HepG2 (cell line): ENCODE measurements at regions not wholly inside any gene's neighbourhood (a gene's known extent, or its start where the extent isn't known, plus 50 kb on each side); places are given as distances from the start of the nearest gene placed in this dataset.

ENCODE experiments used
- ATF7 ChIP-seq, 2 experiments: fragments of 450-650 bp in 1 of 2; sonication (generic) in 1 of 2; formaldehyde crosslinking in 1 of 2; IDR thresholded peaks; 2 replicates each; pipeline versions ENCODE4 v1.4.0 to v1.6.1; 2016 to 2020; ENCODE audit warnings: antibody characterized with exemption in 1 of 2, mild to moderate bottlenecking in 1 of 2, missing genetic modification reagents in 1 of 2
- BORCS8-MEF2B ChIP-seq: sonication (generic); formaldehyde crosslinking; IDR thresholded peaks from 2 replicates; pipeline ENCODE4 v1.8.0; 2022; ENCODE audit warnings: mild to moderate bottlenecking, missing genetic modification reagents
- CBFB ChIP-seq: sonication (generic); formaldehyde crosslinking; IDR thresholded peaks from 2 replicates; pipeline ENCODE4 v1.4.0; 2020; ENCODE audit warnings: missing genetic modification reagents
- CBX5 ChIP-seq: sonication (generic); formaldehyde crosslinking; IDR thresholded peaks from 2 replicates; pipeline ENCODE4 v1.4.0; 2020; ENCODE audit warnings: missing genetic modification reagents, borderline replicate concordance
- DMTF1 ChIP-seq: sonication (generic); formaldehyde crosslinking; IDR thresholded peaks from 2 replicates; pipeline ENCODE4 v1.4.0; 2020; ENCODE audit warnings: mild to moderate bottlenecking, missing genetic modification reagents
- GTF3A ChIP-seq: sonication (generic); formaldehyde crosslinking; conservative IDR thresholded peaks from 2 replicates; pipeline ENCODE4 v1.4.0; 2020; ENCODE audit warnings: mild to moderate bottlenecking, missing genetic modification reagents
- JARID2 ChIP-seq: sonication (generic); formaldehyde crosslinking; IDR thresholded peaks from 2 replicates; pipeline ENCODE4 v1.8.1; 2023; ENCODE audit warnings: missing genetic modification reagents, inconsistent platforms; ENCODE audit not compliant: insufficient replicate concordance
- MED8 ChIP-seq: sonication (generic); formaldehyde crosslinking; IDR thresholded peaks from 2 replicates; pipeline ENCODE4 v1.8.1; 2023; ENCODE audit warnings: mild to moderate bottlenecking, missing genetic modification reagents; ENCODE audit not compliant: insufficient replicate concordance
- MTF1 ChIP-seq: sonication (generic); formaldehyde crosslinking; IDR thresholded peaks from 2 replicates; pipeline ENCODE4 v1.5.0; 2020; ENCODE audit warnings: missing genetic modification reagents
- MYPOP ChIP-seq: sonication (generic); formaldehyde crosslinking; IDR thresholded peaks from 2 replicates; pipeline ENCODE4 v1.8.1; 2023; ENCODE audit warnings: mild to moderate bottlenecking, moderate library complexity, missing genetic modification reagents
- NPAS2 ChIP-seq: sonication (generic); formaldehyde crosslinking; IDR thresholded peaks from 2 replicates; pipeline ENCODE4 v1.8.0; 2022; ENCODE audit warnings: mild to moderate bottlenecking, missing genetic modification reagents, borderline replicate concordance
- NR2F1 ChIP-seq, 2 experiments: fragments of 450-650 bp in 1 of 2; formaldehyde crosslinking in 1 of 2; IDR thresholded peaks; 2 replicates each; pipeline versions ENCODE4 v1.5.0 to v1.6.1; 2016 to 2020; ENCODE audit warnings: mild to moderate bottlenecking in 1 of 2, missing compliant biosample characterization in 1 of 2, missing genetic modification reagents in 1 of 2, moderate library complexity in 1 of 2
- TEAD2 ChIP-seq: sonication (generic); formaldehyde crosslinking; IDR thresholded peaks from 2 replicates; pipeline ENCODE4 v1.9.0; 2021; ENCODE audit warnings: missing genetic modification reagents
- ZNF17 ChIP-seq: sonication (generic); formaldehyde crosslinking; IDR thresholded peaks from 2 replicates; pipeline ENCODE4 v1.5.0; 2020; ENCODE audit warnings: mild to moderate bottlenecking, missing genetic modification reagents
- ZNF558 ChIP-seq: sonication (generic); formaldehyde crosslinking; IDR thresholded peaks from 2 replicates; pipeline ENCODE4 v1.9.0; 2022; ENCODE audit warnings: mild to moderate bottlenecking, missing genetic modification reagents, borderline replicate concordance
- ZNF619 ChIP-seq: sonication (generic); formaldehyde crosslinking; IDR thresholded peaks from 2 replicates; pipeline ENCODE4 v1.4.0; 2020; ENCODE audit warnings: mild to moderate bottlenecking, missing genetic modification reagents
- ZNF646 ChIP-seq: sonication (generic); formaldehyde crosslinking; IDR thresholded peaks from 2 replicates; pipeline ENCODE4 v1.9.0; 2021; ENCODE audit warnings: mild to moderate bottlenecking, missing genetic modification reagents
- TF ChIP-seq, protein P1 (sequence below): sonication (generic); formaldehyde crosslinking; IDR thresholded peaks from 2 replicates; pipeline ENCODE4 v1.5.0; 2020; ENCODE audit warnings: mild to moderate bottlenecking, missing genetic modification reagents

GRCh38 chr6:26158076-26158580, 70.9 kb downstream of the HFE start (continued):
- TF ChIP-seq, protein P1, sequence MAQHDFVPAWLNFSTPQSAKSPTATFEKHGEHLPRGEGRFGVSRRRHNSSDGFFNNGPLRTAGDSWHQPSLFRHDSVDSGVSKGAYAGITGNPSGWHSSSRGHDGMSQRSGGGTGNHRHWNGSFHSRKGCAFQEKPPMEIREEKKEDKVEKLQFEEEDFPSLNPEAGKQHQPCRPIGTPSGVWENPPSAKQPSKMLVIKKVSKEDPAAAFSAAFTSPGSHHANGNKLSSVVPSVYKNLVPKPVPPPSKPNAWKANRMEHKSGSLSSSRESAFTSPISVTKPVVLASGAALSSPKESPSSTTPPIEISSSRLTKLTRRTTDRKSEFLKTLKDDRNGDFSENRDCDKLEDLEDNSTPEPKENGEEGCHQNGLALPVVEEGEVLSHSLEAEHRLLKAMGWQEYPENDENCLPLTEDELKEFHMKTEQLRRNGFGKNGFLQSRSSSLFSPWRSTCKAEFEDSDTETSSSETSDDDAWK (CRISPR knock-in tag) = no peak
- TF ChIP-seq CBX5 (CRISPR knock-in tag) (peak; percentile 51; the same call in 1 of the 2 replicates), BORCS8-MEF2B (CRISPR knock-in tag) (peak; percentile 51), JARID2 (CRISPR knock-in tag) (no peak), ATF7 (IDR thresholded peaks at IDR 0.05) (no peak), ATF7 (CRISPR knock-in tag; IDR thresholded peaks at IDR 0.05) (no peak; the same call in 1 of the 2 replicates), MYPOP (CRISPR knock-in tag) (peak; percentile 85), DMTF1 (CRISPR knock-in tag) (no peak), TEAD2 (CRISPR knock-in tag) (no peak), CBFB (CRISPR knock-in tag) (peak; percentile 58), ZNF17 (CRISPR knock-in tag) (no peak), MTF1 (CRISPR knock-in tag) (no peak; the same call in 1 of the 2 replicates), ZNF646 (CRISPR knock-in tag) (no peak), ZNF558 (CRISPR knock-in tag) (peak; percentile 97), NPAS2 (CRISPR knock-in tag) (no peak), MED8 (peak; percentile 92), NR2F1 (CRISPR knock-in tag; IDR thresholded peaks at IDR 0.05) (no peak), GTF3A (no peak), ZNF619 (peak; percentile 77; the same call in 1 of the 2 replicates)
